GM19043 (cell line): ENCODE measurements at regions not wholly inside any gene's neighbourhood (a gene's known extent, or its start where the extent isn't known, plus 50 kb on each side); places are given as distances from the start of the nearest gene placed in this dataset.

ENCODE experiments used
- ATAC-seq: cut with Tn5 transposase; IDR thresholded peaks from one replicate; pipeline ENCODE4 v1.9.1; 2021; ENCODE audit warnings: low read depth; ENCODE audit not compliant: unreplicated experiment

- ATAC-seq: no peak
Measured at GRCh38 chr13:76796851-76797250, 89.4 kb downstream of the KCTD12 start.

GRCh38 chr13:76795701-76796695 is 90.2 kb downstream of the KCTD12 start:
- ATAC-seq: no peak

DNA sequence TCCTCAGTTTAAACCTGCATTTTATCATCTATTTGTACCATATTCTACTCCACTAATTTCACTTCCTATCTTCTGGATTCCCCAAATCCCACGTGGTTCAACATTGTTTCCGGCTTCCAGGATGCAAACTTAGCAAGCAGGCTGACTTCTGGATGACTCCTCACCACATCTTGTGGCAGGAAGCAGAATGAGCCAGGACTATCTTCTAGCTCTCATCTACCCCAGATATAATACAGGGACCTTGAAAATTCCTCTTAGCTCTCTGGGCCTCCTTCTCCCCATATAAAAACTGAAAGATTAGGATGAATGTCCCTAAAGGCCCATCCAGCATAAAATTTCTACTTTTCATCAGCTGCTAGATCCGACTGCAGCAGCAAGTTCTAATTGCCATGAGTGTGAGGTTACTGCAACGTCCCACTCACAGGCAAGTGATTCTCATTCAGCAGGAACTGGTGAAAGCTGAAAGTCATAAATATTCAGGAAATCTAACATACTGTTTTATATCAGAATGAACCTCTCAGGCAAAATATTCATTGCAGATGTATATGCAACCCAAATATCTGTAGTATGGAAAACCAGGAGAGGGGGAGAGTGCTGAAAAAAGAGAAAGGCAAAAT is 93.4 kb downstream of the KCTD12 start:
- ATAC-seq: no peak

GRCh38 chr13:76790980-76791819 is 95.0 kb downstream of the KCTD12 start:
- ATAC-seq: no peak

DNA sequence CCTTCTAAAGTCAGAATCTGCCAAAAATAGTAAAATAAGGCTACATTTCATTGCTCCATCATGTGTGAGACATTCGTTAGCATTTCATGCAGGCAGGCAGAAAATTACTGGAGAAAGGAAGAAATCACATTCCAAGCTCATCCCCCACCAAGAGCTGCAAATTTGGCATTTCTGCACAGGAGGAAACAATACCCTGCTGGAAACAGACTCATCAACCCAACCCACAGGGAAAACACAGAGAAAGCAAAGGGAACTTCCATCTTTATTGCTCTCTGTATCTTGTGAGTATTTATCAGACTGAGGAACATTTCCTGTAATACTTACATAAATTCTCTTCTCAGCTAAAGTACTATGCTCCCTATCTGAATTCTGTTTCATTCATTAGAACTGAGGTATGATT is 95.7 kb downstream of the KCTD12 start:
- no peak for ATAC-seq

- no peak for ATAC-seq
Measured at GRCh38 chr13:76783798-76784197, 102.4 kb downstream of the KCTD12 start.

- no peak for ATAC-seq
Measured at GRCh38 chr13:76778853-76779252, 107.4 kb downstream of the KCTD12 start.

GRCh38 chr13:76777096-76777495 is 109.1 kb downstream of the KCTD12 start:
- no peak for ATAC-seq

DNA sequence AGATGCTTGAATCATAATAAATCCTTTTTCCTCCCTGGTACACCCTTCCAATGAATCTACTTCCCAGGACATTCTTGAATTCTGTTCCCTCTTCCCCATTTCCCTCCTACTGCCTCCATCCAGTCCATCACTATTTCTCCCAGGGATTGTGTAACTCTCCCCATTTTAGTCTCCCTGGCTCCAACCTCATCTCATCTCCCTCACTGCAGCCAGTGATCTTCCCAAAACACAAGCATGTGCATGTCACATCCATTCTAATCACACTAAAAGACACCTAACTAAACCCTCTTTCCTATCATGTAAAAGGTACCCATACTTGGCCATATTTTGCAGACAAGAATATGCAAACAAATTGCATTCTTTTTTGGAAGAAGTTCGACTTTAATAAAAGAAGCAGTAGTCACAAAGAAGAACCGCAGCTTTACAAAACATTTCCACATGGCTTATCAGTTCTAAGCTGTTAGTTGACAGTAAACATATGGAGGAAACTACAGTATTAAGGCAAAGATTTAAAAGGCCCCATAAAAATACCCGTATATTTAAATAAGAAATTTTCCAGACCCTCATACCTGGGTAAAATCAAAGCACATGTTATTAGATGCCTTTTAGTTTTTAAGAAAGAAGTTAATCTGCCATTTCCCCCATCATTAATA is 111.0 kb downstream of the KCTD12 start:
- ATAC-seq: no peak

GRCh38 chr13:76773448-76774094 is 112.6 kb downstream of the KCTD12 start:
- no peak for ATAC-seq

GRCh38 chr13:76772241-76772640 is 114.0 kb downstream of the KCTD12 start:
- no peak for ATAC-seq

DNA sequence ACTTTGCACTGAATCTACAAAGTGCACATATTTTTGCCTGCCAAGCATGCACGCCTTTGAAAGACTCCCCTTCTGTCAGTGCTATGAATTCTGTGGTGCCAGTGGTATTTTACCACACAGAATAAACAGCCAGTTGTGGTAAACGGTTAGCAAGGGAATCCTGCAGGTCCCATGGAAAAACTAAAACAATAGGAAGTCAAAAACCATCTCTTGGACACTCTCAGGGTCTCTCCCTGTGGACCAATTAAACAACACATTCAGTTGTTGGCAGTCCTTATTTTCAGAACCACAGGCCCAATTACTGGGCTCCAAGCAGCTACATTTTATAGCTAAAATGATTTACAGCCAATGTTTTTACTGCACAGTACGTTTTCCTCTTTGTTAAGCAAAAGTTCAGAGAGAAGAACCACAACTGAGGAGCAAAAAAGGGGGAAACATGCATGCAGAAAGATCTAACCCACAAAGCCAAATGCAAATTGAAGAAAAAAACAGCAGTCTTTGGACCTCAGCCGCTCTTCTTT is 116.9 kb downstream of the KCTD12 start:
- no peak for ATAC-seq

- no peak for ATAC-seq
Measured at GRCh38 chr13:76768384-76768783, 117.8 kb downstream of the KCTD12 start.

- ATAC-seq: no peak
Measured at GRCh38 chr13:76764916-76765315, 121.3 kb downstream of the KCTD12 start.

- no peak for ATAC-seq
Measured at GRCh38 chr13:76764429-76764828, 121.8 kb downstream of the KCTD12 start.

- ATAC-seq: no peak
Measured at GRCh38 chr13:76762721-76763120, 123.5 kb downstream of the KCTD12 start.

GRCh38 chr13:76759877-76760276 is 126.3 kb downstream of the KCTD12 start:
- ATAC-seq: no peak

GRCh38 chr13:76758738-76759137 is 127.5 kb downstream of the KCTD12 start:
- no peak for ATAC-seq

GRCh38 chr13:76758257-76758656 is 127.9 kb downstream of the KCTD12 start:
- no peak for ATAC-seq

DNA sequence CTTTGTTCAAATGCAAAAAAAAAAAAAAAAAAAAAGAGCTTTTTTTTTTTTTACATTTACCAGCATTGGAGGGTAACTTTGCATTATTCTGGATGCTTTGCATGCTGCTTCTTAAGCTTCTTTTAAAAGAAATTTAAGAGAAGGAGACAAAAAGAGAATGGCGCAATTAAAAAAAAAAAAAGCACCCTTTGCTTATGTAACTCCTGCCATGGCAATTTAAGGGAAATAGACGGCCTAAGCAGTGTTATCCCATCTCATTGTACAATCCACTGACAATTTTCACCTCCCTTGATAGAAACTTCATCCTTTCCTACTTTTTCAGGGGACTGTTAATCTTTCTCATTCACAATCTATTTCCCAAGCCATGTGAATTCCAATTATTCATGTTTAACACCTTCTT is 129.8 kb downstream of the KCTD12 start:
- no peak for ATAC-seq
